ENCODE measurements at regions not wholly inside any gene's neighbourhood (a gene's known extent, or its start where the extent isn't known, plus 50 kb on each side); places are given as distances from the start of the nearest gene placed in this dataset.
"Not testable (repeated sequence)": the region's sequence is repeated elsewhere in the genome, so short reads cannot be mapped to it uniquely, and the experiment has no call there.

DNA sequence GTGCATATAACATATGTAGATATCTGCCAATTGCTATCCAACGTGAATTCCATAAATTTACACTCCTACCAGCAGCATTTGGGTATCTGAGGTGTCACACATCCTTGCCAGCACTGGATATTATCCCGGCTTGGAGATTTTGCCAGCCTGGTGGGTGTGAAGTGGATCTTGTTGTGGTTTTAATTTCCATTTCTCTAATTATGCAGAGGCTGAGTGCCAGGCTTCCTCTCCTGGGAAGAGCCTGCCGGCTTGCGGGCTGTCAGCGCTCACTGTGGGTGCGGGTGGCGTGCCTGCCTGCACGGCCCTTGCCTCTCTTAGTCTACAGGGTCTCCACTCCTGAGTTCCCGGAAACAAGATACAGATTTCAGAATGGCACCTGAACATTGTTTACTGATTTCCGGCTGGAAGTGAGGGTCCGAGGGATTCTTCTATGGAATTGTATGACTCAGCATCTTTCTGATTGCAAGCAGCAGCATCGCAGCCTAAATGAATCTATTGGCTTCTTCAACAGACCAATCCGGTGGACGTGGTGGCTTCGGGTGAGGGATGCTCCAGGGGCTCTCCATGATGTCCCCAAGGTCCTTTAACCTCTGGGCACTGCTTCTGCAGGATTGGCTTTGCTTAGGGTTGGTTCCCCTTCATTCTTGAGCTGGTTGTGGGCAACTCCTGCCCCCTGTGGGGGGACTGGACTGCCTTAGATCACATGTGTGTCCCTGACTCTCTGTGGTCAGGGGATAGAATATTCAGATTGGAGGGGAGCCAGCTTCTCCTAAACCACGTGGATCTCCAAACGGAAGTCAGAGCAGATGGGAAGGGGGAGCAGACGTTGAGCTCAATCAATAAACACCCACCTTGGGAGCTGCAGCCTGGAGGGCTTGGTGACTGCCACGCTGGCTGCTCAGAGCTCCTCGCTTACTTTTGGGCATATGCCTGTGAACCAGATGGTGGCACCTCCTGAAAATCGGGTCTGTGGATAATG is 58.0 kb upstream of the LRPAP1 start:
- not testable (repeated sequence) for DNase-seq (ENCODE audit: low read depth)

DNA sequence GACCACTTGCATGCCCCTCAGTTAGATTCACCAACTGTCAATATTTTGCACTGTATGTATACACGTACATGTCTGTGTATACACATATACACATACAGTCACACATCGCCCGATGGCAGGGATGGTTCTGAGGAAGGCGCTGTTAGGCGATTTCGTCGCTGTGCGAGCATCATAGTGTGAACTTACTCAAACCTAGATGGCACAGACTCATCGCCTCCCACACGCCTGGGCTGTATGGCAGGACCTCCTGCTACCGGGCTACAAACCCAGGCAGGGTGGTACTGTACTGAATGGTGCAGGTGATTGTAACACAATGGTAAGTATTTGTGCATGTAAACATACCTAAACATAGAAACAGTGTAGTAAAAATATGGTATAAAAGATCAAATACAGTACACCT is 57.2 kb upstream of the LRPAP1 start:
- not testable (repeated sequence) for DNase-seq (ENCODE audit: low read depth)

DNA sequence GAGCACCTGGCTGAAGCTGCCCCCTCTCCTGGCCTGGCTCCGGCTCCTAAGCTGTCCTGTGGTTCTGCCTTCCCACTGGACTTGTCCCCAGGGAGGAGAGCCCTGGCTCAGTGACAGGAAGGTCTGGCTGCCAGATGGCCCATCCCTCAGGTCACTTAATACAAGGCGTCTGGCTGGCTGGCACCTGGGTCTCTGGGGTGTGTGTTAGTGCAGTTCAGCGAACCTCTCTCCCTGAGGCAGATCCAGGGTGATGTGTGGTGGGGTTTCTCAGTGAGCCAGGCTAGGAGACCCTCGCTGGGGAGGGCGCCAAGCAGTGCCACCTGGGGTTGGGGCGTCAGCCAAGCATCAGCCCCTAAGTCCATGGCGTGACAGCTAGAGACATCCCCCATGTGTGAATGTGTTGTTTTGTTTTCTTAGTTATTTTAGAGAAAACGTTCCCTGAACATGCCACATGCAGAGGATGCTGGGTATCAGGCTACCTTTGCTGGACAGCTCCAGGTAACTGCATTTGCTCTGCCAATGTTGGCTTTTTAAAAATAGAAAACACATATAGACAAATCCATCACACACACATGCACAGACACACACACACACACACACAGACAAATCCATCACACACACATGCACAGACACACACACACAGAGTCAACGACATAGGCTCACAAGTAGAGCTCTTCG is 56.4 kb upstream of the LRPAP1 start:
- DNase-seq (ENCODE audit: low read depth), result not testable (repeated sequence)

DNA sequence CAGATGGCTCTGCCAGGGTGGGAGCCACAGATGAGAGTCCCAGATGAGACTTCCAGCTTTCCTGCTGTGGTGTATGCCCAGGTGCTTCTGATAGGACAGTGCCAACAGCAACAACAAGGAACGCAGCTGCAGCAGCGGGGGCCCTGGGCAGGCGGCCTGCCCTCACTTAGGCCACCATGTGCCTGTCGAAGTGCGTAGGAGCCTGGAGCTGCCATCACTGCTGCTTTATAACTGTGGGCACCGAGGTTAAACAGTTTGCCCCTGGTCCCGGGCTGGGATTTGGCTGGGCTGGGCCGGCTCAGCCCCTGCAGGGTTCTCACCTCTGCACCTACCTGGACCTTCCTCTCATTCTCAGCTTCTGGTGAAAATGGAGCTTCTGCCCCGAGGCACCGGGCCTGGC is 54.4 kb upstream of the LRPAP1 start:
- not testable (repeated sequence) for DNase-seq (ENCODE audit: low read depth)

DNA sequence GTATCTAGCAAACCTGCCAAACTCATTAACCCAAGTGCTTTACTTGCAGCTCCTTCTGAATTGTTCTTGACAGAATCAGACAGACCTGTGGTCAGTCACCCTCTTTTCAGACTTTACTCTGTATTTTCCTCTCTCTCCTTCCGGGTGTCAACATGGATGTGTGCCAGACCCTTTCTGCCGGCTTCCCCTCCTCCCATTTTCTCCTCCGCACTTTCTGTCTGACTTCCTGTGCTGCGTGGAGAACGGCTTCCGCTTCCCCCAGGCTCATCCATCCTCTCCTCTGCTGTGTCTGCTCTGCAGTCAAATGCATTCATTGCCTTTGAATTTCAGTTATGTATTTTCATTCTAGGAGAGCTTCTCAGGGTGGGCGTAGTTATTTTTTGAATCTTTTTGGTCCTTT is 53.3 kb upstream of the LRPAP1 start:
- not testable (repeated sequence) for DNase-seq (ENCODE audit: low read depth)

DNA sequence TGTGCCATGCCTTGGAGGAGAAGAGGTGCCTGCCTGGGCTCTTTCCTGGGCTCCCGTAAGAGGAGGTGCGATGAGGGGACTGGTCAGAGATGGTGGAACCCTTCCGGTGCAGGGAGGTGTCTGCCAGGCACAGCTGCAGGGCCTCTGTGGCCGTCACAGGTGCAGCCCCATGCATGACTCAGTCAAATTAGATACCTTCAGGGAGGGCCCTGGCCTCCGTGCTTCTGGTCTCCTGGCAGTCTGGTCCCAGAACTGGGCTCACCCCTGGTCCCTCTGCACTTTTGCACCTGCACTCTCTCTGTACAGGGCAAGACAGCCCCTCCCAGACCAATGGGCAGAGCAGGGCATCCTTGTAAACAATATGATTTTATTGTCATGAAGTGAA is 49.9 kb upstream of the LRPAP1 start:
- DNase-seq (ENCODE audit: low read depth), result no peak

All from EH (cell line).